Kidney epithelial cell (primary cell): ENCODE measurements at regions not wholly inside any gene's neighbourhood (a gene's known extent, or its start where the extent isn't known, plus 50 kb on each side); places are given as distances from the start of the nearest gene placed in this dataset.

Source experiments
- DNase-seq: peaks from one replicate; pipeline ENCODE4 v3.0.0-alpha.2; 2010; ENCODE audit warnings: low read depth
- H3K27me3 ChIP-seq: 2 replicates; pipeline ENCODE4 v1.6.0; 2011; ENCODE audit warnings: low read length; ENCODE audit not compliant: control insufficient read depth, insufficient read depth
- H3K36me3 ChIP-seq: 2 replicates; pipeline ENCODE4 v1.5.1; 2011; ENCODE audit warnings: low read length; ENCODE audit not compliant: control insufficient read depth, insufficient read depth
- H3K4me3 ChIP-seq: 2 replicates; pipeline ENCODE4 v1.5.1; 2011; ENCODE audit warnings: low read depth, mild to moderate bottlenecking, control low read depth, low read length
- TF ChIP-seq, protein P1 (sequence below): IDR thresholded peaks from 2 replicates; pipeline ENCODE4 v1.5.1; 2011; ENCODE audit warnings: mild to moderate bottlenecking, moderate library complexity, low read length, control low read depth, inconsistent platforms; ENCODE audit not compliant: insufficient read depth, poor library complexity, severe bottlenecking

DNA sequence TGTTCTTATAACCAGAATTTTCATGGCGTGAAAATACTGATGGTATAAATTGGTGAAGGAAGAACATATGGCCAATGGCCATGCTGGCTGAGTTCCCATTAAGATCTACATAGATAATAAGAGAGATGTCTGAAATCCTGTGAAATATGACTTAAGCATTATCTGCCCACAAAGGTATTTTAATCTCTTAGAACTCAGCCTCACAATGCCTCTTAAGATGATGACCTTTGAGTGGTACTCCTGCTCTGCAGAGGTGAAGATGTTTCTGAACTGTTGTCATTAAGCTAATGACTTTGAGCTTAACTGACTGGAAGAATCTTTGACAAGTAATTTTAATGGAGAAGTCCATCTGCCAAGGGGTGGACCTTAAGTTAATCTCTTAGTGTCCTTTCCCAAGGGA lies 148.7 kb downstream of the ZNF326 start:
- TF ChIP-seq, protein P1, sequence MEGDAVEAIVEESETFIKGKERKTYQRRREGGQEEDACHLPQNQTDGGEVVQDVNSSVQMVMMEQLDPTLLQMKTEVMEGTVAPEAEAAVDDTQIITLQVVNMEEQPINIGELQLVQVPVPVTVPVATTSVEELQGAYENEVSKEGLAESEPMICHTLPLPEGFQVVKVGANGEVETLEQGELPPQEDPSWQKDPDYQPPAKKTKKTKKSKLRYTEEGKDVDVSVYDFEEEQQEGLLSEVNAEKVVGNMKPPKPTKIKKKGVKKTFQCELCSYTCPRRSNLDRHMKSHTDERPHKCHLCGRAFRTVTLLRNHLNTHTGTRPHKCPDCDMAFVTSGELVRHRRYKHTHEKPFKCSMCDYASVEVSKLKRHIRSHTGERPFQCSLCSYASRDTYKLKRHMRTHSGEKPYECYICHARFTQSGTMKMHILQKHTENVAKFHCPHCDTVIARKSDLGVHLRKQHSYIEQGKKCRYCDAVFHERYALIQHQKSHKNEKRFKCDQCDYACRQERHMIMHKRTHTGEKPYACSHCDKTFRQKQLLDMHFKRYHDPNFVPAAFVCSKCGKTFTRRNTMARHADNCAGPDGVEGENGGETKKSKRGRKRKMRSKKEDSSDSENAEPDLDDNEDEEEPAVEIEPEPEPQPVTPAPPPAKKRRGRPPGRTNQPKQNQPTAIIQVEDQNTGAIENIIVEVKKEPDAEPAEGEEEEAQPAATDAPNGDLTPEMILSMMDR, result no peak
- DNase-seq, result no peak

DNA sequence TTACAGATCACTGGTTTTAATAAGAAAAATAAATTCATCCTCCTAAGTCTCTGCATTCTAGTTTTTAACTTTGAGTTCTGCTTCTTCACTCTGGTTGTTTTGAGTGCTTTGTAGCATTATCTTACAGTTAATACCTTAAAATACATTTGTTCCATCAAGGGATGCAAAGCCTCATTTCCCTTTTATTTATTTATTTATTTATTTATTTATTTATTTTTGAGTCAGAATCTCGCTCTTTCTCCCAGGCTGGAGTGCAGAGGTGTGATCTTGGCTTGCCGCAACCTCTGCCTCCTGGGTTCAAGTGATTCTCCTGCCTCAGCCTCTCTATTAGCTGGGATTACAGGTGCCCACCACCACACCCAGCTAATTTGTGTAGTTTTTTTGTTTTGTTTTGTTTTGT lies 147.8 kb downstream of the ZNF326 start:
- Histone ChIP-seq H3K36me3 (no peaks in the 10 kb centered on the region), H3K4me3 (no peak overlapping the region), H3K27me3 (no peaks in the 10 kb centered on the region)
- no peak for DNase-seq
- TF ChIP-seq, protein P1, result no peak

More for the DNA sequence above, 148.7 kb downstream of the ZNF326 start:
- Histone ChIP-seq H3K36me3 (no peaks in the 10 kb centered on the region), H3K4me3 (no peak overlapping the region), H3K27me3 (no peaks in the 10 kb centered on the region)

DNA sequence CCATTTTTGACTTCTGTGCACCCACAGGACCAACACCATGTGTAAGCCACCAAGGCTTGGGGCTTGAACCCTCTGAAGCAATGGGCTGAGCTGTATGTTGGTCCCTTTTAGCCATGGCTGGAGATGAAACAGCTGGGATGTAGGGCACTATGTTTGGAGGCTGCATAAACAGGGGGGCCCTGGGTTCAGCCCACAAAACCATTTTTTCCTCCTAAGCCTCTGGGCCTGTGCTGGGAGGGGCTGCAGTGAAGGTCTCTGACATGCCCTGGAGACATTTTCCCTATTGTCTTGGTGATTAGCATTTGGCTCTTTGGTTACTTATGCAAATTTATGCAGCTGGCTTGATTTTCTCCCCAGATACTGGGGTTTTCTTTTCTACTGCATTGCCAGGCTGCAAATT lies 144.9 kb downstream of the ZNF326 start:
- no peak overlapping the region for H3K4me3 ChIP-seq
- TF ChIP-seq, protein P1, result no peak
- no peak for DNase-seq
- no peaks in the 10 kb centered on the region for H3K27me3 ChIP-seq
- H3K36me3 ChIP-seq, result no peaks in the 10 kb centered on the region

DNA sequence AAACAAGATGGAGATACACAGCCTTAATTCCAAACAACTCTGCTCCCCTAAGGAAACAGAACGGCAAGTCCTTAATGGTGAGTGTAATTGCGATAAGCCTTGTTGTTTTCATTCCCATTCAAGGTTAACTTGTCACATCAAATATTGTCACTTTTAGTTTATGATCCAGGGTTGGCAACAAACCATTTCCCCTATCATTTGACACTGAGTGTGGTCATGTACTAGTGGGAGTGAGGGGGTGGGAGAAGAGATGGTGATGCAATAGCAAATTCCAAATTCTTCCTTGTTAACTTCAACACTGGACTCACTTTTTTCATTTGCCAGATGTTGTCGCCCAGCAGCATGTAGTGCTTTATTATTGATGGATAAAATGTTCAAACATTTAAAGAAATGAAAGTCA lies 140.4 kb downstream of the ZNF326 start:
- H3K36me3 ChIP-seq, result no peaks in the 10 kb centered on the region
- H3K4me3 ChIP-seq, result no peak overlapping the region
- TF ChIP-seq, protein P1, result no peak
- no peaks in the 10 kb centered on the region for H3K27me3 ChIP-seq
- no peak for DNase-seq

DNA sequence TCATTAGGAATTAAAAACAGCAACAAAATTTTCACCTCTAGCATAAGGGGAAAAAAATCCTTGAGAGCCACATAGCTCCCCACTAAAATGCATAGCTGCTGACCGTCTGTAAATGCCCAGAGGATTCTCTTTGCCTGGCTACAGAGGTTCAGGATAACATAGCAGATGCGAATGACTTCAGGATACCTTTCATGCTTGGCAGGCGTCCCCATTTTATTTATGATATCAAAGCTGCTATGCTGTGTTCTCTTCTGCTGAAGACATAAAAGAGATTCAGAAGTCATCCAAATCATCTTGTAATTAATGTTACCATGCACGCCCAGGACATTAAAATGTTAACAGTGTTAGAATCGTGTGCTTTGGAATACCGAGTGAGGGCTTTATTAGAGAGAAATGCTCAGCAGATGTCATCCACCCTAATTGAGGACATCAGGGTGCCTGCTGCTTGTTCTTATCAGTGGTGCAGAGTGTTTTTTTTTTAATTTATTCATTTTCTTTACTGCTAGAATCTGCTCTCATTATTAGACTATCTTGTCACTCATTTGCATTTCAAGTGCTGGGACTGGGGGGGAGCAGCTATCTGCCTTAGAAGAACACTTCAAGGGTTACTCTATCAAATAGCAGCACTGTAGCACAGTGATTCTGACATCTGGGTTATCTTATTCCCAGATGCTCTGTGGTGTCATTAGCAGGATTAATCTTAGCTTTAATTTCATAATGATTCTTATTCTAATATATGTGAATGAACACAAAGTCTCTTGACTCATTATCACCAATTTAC lies 139.5 kb downstream of the ZNF326 start:
- Histone ChIP-seq H3K27me3 (no peaks in the 10 kb centered on the region), H3K4me3 (no peak overlapping the region), H3K36me3 (no peaks in the 10 kb centered on the region)
- TF ChIP-seq, protein P1, result no peak
- DNase-seq, result no peak

DNA sequence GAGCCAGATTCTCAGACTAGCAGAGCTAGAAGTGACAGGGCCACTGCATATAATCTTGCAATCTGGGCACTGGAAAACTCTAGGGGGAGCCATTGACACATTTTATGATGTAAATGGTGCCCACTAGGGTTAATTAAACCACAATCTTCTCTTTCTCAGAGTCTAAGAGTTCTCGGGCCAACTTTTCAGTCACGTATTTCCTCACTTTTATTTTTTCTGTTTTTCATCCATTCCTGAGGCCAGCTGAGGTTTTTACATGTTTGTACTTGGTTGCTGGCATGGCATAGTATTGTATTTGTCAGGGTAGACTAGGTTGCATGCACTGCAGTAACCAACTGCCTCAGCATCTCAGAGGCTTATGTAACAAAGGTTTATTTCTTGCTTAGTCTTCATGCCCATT lies 138.2 kb downstream of the ZNF326 start:
- TF ChIP-seq, protein P1, result peak; percentile 61
- no peaks in the 10 kb centered on the region for H3K27me3 ChIP-seq

More for the DNA sequence above, 138.2 kb downstream of the ZNF326 start:
- no peak overlapping the region for H3K4me3 ChIP-seq
- no peaks in the 10 kb centered on the region for H3K36me3 ChIP-seq
- no peak for DNase-seq
